H7 (cell line): ENCODE measurements at regions not wholly inside any gene's neighbourhood (a gene's known extent, or its start where the extent isn't known, plus 50 kb on each side); places are given as distances from the start of the nearest gene placed in this dataset.

Experiments used
- DNase-seq: peaks from one replicate; pipeline ENCODE4 v3.0.0; 2012
- H3K27me3 ChIP-seq: 2 replicates; pipeline ENCODE4 v1.6.0; 2011; ENCODE audit warnings: mild to moderate bottlenecking, low read length; ENCODE audit not compliant: control insufficient read depth, insufficient read depth
- H3K36me3 ChIP-seq: replicated peaks from 2 replicates; pipeline ENCODE4 v1.5.1; 2011; ENCODE audit warnings: low read length; ENCODE audit not compliant: control insufficient read depth, insufficient read depth
- H3K4me3 ChIP-seq: 2 replicates; pipeline ENCODE4 v1.5.1; 2011; ENCODE audit warnings: low read depth, mild to moderate bottlenecking, control low read depth, low read length, moderate library complexity; ENCODE audit not compliant: insufficient read depth

DNA sequence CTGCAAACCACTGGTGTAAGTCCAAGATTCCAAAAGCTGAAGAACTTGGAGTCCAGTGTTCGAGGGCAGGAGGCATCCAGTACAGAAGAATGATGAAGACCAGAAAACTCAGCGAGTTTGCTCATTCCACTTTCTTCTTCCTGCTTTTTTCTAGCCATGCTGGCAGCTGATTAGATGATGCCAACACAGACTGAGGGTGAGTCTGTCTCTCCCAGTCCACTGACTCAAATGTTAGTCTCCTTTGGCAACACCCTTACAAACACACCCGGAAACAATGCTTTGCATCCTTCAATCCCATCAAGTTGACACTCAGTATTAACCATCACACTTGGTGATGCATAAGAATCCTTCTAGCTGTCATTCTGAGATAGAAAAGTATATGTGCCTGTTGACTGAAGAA, 1504.6 kb downstream of the EFNB2 start:
- Histone ChIP-seq H3K36me3 (no peaks in the 10 kb centered on the region), H3K27me3 (no peaks in the 10 kb centered on the region), H3K4me3 (no peak overlapping the region)
- DNase-seq: no peak

DNA sequence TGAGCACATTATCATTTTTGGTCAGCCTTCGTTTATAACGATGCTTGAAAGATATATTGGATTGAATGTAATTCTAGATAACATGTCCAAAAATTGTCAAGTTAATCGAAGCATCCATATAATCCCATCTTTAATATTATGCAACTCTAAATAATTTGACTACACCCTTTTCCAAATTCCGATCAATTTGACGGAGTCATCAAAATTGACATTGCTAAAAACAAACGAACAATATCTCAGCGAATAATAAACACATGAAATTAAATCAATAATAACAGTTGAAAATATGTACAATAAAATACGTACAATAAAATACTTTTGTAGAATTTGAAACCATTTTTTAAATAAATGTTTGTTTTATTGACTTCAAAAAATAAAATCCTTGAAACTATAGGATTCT, 1516.4 kb downstream of the EFNB2 start:
- Histone ChIP-seq H3K36me3 (no peaks in the 10 kb centered on the region), H3K4me3 (no peak overlapping the region), H3K27me3 (no peaks in the 10 kb centered on the region)
- no peak for DNase-seq

DNA sequence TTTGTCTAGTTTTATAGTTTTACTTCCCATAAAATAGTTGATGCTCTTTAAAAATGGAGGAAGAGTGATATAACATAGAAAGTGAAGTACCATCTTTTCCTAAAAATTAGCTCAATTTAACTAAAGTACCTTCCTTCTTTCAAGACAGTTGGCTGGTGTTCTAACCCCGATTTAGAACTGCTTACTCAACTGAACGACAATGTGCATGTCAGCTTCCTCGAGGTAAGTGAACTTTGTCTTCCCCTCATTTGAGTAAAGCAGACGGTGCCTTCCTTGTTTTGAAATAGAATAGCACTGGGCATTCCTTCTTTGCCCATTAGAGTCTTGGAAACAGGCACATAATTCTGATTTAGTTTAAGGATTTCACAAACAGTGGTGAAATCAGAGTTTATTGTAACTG, 1519.2 kb downstream of the EFNB2 start:
- no peak overlapping the region for H3K4me3 ChIP-seq
- DNase-seq: no peak
- no peaks in the 10 kb centered on the region for H3K36me3 ChIP-seq
- no peaks in the 10 kb centered on the region for H3K27me3 ChIP-seq

DNA sequence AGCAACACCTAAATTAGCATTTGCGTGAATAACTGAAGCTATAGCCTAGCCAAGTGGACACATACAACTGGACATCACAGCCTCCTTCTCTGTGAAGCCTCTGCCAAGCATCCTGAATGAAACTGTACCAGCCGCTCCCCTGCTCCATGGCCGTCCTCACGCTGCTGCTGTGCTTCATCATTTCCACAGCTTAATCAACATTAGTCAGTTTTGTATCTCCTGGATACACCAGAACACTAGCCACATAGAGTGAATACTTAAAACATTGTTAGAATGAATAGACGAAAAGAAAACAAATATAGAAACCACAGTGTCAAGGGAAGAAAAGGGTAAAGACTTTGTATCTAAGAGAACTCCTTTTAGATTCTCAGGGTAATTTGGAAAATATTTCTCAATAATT, 1526.9 kb downstream of the EFNB2 start:
- Histone ChIP-seq H3K4me3 (no peak overlapping the region), H3K27me3 (no peaks in the 10 kb centered on the region), H3K36me3 (no peaks in the 10 kb centered on the region)
- no peak for DNase-seq

DNA sequence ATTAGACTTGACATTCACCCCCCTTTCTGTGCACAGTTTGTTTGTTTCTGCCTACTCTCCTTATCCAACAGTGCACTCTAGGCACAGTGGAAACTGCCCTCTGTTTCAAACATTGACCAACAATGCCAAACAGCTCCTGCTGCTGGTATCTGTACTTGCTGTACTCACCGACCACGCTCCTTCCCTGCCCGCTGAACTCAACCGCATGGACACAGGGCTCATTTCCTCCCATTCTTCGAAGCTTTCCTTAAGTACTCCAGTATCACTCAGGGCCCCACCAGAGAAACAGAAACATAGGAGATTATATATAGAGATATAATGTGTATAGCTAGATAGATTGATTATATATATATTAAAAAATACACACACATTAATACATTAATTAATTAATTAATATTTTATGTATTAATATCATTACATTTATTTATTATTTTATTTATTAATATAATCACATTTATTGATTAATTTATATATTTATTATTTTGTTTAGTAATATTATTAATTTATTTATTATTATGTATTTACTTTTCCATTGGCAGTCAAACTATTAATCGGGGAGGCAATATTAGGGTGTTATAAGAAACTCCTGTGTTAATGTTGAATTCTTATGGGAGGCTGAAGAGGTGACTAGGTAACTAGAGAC, 1528.2 kb downstream of the EFNB2 start:
- no peak for DNase-seq
- no peaks in the 10 kb centered on the region for H3K36me3 ChIP-seq
- no peaks in the 10 kb centered on the region for H3K27me3 ChIP-seq
- H3K4me3 ChIP-seq: no peak overlapping the region

DNA sequence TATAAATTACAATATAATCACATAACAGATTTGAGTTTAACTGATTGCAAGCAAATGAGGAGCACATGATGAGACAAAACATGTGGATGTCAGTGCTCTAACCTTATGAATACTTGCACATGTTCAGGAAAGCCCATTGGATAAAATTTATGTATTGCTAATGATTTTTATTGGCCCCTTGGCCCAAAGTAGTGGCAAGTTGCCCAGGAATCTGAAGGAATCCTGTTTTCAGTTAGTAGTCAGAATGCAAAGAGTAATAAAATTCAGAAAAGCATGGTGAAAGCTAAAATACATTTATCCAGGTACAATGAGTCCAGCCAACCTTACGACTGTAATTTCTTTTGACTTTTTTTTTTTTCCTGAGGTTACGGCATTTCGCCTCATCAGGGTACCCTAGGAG, 1539.4 kb downstream of the EFNB2 start:
- Histone ChIP-seq H3K36me3 (no peaks in the 10 kb centered on the region), H3K4me3 (no peak overlapping the region), H3K27me3 (no peaks in the 10 kb centered on the region)
- no peak for DNase-seq

DNA sequence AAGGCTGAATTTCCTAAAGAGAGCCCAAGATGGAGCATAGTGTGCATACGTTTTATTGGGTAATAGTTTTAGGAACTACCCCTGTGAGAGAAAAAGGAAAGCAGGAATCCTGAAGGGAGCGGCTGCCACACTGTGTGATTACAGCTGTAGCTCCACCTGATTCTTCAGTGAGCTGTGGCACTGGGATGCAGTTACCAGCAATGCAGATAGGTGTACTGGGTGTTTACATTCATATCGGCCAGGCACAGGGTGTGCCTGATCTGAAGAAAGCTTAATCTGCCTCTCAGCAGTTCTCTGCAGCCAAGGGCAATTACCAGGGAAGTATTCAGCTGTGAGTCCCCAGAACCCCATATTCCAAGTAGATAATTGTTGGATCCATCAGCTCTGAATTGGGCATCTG, 1541.8 kb downstream of the EFNB2 start:
- Histone ChIP-seq H3K27me3 (no peaks in the 10 kb centered on the region), H3K36me3 (no peaks in the 10 kb centered on the region), H3K4me3 (no peak overlapping the region)
- DNase-seq: no peak

DNA sequence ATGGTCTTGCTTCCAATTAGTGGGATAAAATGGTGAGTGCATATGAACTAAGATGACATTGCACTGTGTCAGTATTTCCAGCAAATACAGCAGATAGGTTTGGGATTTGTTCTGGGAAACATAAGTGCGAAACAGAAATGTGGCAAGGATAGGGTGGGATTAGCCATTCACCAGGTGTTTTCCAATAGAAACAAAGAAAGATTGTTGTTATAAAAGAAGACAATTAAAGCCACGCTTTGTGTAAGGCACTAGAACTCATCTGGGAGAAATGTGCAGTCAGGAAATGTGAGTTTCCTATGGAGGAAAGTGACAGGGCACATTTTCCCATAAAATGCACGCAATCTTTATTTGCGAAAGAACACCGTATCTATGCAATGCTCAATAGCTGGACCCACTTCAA, 1547.8 kb downstream of the EFNB2 start:
- H3K36me3 ChIP-seq: no peaks in the 10 kb centered on the region

DNA sequence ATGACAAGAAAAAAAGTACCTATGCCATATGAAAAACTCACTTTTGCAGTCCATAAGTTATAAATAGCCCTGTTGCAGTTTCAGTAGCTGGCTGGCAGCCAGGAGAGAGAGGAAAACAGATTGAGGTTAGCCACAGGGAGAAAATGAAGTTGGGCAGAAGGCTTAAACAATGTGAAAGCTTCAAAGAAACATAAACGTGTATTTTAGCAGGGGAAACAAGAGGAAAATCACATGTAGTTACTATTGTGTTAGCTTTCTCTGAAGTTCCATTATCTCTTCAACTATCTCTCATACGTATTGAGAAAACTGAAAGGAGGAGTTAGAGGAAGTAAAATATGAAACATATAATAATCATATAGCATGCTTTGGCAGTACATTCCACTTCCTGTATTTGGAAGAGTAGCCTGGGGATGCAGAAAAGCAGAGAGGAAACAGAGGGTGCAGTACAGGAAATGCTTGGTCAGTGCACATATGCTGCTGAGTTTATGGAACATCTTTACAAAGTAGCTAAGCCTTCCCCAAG, 1551.1 kb downstream of the EFNB2 start:
- no peak for DNase-seq
- H3K4me3 ChIP-seq: no peak overlapping the region
- no peaks in the 10 kb centered on the region for H3K36me3 ChIP-seq
- no peaks in the 10 kb centered on the region for H3K27me3 ChIP-seq

More for the DNA sequence above, 1547.8 kb downstream of the EFNB2 start:
- H3K27me3 ChIP-seq: no peaks in the 10 kb centered on the region
- DNase-seq: no peak
- H3K4me3 ChIP-seq: no peak overlapping the region

DNA sequence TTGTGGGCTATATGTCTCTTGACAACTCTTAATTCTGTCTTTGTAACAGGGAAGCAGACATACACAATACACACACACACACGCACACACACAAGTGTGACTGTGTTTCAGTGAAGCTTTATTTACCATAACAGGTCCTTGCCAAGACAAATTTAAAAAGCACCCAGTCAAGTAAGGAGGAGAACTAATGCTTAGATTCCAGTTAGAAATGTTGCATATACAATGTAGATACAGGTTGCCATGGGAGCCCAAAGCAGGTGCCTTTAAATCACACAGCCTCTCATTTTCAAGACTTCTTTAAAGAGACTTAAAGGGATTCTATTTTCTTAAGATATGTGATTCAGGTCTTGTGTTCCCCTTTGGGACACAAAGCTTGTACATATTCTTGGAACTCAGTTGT, 1551.9 kb downstream of the EFNB2 start:
- Histone ChIP-seq H3K27me3 (no peaks in the 10 kb centered on the region), H3K36me3 (no peaks in the 10 kb centered on the region), H3K4me3 (no peak overlapping the region)
- DNase-seq: no peak

DNA sequence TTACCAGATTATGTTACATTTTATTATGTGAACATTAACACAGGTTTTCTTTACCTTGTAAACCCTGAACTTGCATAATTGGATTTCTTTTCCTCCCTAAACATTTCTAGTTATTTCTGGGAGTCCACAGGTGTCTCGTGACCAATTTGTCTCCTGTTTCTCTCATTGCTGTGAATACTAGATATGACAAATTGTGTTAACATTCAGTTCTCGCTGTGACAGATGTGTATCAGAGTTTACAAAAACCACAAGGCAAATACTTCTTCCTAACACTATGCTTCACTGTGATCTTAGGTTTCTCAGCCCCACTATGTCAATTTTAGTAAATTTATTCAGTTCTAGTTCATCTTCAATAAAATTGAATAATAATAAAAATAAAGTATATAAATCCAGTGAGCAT, 1554.9 kb downstream of the EFNB2 start:
- no peaks in the 10 kb centered on the region for H3K36me3 ChIP-seq
- H3K4me3 ChIP-seq: no peak overlapping the region
- DNase-seq: no peak
- H3K27me3 ChIP-seq: no peaks in the 10 kb centered on the region

DNA sequence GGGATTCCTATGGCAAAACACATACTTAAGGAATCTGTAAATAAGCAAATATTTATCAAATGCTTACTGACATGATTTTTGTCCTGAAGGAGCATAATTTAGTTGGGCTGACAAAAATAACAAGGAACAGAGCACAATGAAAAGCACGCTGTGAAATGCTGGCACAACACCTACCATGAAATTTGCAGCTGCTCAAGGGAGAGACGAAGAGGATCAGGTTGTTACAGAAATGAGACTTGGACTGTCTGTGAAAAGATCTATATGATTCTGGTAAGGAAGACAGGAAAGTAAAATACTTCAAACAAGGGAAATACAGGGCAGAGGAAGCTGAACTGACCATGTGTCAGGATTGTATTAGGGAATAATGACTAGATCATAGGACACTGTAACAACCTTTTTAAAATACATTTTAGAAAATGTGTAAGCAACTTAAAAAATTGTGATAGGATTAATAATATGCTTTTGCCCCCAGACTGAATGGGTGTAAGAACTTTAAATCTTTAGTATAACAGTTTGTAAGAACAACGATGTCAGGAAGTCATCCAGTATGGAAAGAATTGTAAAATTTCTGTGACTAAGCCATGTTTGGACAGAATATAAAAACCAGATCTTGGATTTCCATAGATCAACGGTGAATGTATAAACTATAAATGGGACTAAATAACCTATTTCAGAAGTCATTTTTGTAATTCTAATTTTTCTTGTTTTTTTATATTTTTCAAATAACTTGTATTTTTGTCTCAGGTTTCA, 1556.0 kb downstream of the EFNB2 start:
- DNase-seq: no peak
- no peaks in the 10 kb centered on the region for H3K27me3 ChIP-seq
- no peak overlapping the region for H3K4me3 ChIP-seq
- H3K36me3 ChIP-seq: no peaks in the 10 kb centered on the region

DNA sequence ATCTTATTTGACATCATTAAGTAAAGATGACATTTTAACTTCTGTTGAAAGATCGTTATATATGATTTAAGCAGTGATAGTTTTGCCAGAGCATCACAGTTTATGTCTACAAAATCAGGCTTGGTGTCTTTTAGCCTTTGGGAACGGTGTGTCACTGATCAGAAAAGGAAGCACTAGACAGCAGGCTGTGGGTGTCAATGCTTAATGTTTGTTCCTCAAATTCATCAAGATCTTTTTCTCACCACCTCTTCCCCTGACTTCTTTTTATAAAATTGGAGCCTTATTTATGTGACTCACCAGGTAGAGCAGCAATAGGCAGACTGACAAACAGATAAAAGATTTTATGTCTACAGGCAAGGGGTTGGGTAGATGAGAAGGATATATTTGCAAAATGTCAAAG, 1558.5 kb downstream of the EFNB2 start:
- Histone ChIP-seq H3K36me3 (no peaks in the 10 kb centered on the region), H3K4me3 (no peak overlapping the region), H3K27me3 (no peaks in the 10 kb centered on the region)
- no peak for DNase-seq

DNA sequence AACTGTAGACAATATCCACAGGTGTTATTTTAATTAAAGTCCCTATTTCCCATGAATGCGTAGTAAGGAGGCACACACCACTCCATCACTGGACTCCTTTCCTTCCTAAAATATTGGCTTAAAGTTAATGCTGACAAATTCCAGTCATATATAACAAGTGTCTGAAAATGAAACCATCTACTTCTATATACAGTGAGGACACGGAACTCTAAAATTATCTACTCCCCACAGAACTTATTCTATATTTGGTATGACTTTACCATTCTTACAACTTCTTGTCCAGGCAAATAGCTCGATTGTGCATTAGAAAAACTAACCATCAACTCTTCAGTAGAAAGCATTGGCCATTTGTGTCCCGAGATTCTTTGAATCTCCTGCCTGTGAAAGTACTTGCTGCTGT, 1560.2 kb downstream of the EFNB2 start:
- DNase-seq: no peak
- Histone ChIP-seq H3K27me3 (no peaks in the 10 kb centered on the region), H3K4me3 (no peak overlapping the region)

DNA sequence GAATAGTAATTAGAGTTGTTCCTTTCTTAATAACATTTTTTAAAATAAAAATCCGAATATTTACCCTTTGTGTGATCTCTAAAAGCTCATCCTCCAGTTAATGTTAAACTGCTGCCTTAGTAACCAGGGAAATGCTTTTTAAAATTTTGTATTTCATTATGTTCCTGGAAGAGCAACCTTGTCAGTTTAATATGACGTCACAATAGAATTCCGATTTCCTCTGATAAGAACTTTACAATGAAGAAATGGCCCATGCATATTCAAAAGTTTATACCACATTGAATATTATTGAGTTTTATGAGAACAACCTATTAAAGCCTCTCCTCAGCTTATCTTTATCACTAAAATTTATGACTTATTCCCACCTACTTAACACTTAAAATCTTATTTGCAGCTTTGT, 1566.6 kb downstream of the EFNB2 start:
- Histone ChIP-seq H3K27me3 (no peaks in the 10 kb centered on the region), H3K36me3 (no peaks in the 10 kb centered on the region), H3K4me3 (no peak overlapping the region)
- no peak for DNase-seq

More for the DNA sequence above, 1560.2 kb downstream of the EFNB2 start:
- no peaks in the 10 kb centered on the region for H3K36me3 ChIP-seq
